GM18517 (cell line): ENCODE measurements at regions not wholly inside any gene's neighbourhood (a gene's known extent, or its start where the extent isn't known, plus 50 kb on each side); places are given as distances from the start of the nearest gene placed in this dataset.
"Not testable (repeated sequence)": the region's sequence is repeated elsewhere in the genome, so short reads cannot be mapped to it uniquely, and the experiment has no call there.

Experiments
- ATAC-seq: cut with Tn5 transposase; IDR thresholded peaks from one replicate; pipeline ENCODE4 v1.9.1; 2021; ENCODE audit warnings: mild to moderate bottlenecking, moderate library complexity; ENCODE audit not compliant: unreplicated experiment

- no peak for ATAC-seq
Measured at GRCh38 chr20:40016392-40016791, 672.6 kb downstream of the MAFB start.

GRCh38 chr20:40012026-40012425 lies 677.0 kb downstream of the MAFB start:
- not testable (repeated sequence) for ATAC-seq

GRCh38 chr20:40010483-40010882 lies 678.6 kb downstream of the MAFB start:
- ATAC-seq, result no peak

- no peak for ATAC-seq
Measured at GRCh38 chr20:40009542-40009941, 679.5 kb downstream of the MAFB start.

GRCh38 chr20:40008177-40008576 lies 680.9 kb downstream of the MAFB start:
- no peak for ATAC-seq

GRCh38 chr20:40006168-40006860 lies 682.7 kb downstream of the MAFB start:
- no peak for ATAC-seq

- not testable (repeated sequence) for ATAC-seq
Measured at GRCh38 chr20:40004092-40004491, 684.9 kb downstream of the MAFB start.

GRCh38 chr20:39993742-39994141 lies 695.3 kb downstream of the MAFB start:
- no peak for ATAC-seq

GRCh38 chr20:39990692-39991091 lies 698.3 kb downstream of the MAFB start:
- ATAC-seq, result no peak

- ATAC-seq, result no peak
Measured at GRCh38 chr20:39988991-39989390, 700.0 kb downstream of the MAFB start.

- ATAC-seq, result no peak
Measured at GRCh38 chr20:39986173-39986904, 702.7 kb downstream of the MAFB start.

GRCh38 chr20:39985271-39985827 lies 703.7 kb downstream of the MAFB start:
- ATAC-seq, result no peak

GRCh38 chr20:39983655-39984054 lies 705.4 kb downstream of the MAFB start:
- ATAC-seq, result no peak

- no peak for ATAC-seq
Measured at GRCh38 chr20:39983183-39983582, 705.9 kb downstream of the MAFB start.

GRCh38 chr20:39974966-39975501 lies 714.0 kb downstream of the MAFB start:
- no peak for ATAC-seq

- no peak for ATAC-seq
Measured at GRCh38 chr20:39968495-39968894, 720.5 kb downstream of the MAFB start.

GRCh38 chr20:39967806-39968205 lies 721.2 kb downstream of the MAFB start:
- no peak for ATAC-seq

- no peak for ATAC-seq
Measured at GRCh38 chr20:39961637-39962244, 727.3 kb downstream of the MAFB start.

GRCh38 chr20:39960522-39961428 lies 728.3 kb downstream of the MAFB start:
- ATAC-seq, result no peak

- not testable (repeated sequence) for ATAC-seq
Measured at GRCh38 chr20:39957911-39958310, 731.1 kb downstream of the MAFB start.
